ENCODE measurements at regions not wholly inside any gene's neighbourhood (a gene's known extent, or its start where the extent isn't known, plus 50 kb on each side); places are given as distances from the start of the nearest gene placed in this dataset.

DNA sequence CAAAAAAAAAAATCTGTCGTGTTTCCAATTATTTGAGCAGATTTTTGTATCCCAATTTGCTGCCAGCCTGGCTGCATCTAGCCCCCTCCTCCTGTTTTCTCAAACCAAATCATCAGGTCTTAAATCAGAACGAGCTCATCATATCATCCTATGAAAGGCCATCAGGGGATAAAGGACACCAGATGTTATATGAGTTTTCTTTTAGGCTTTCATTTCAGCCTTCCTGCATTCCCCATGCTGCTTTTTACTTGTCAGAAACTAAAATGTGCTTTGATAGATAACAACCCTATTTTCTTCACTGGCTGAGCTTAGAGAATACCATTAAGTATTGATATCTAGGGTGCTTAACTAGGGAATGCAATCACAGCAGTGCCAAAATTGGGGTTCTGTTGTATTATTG, 968.4 kb upstream of the SLC35B3 start:
- TF ChIP-seq POLR2AphosphoS5 (IDR thresholded peaks at IDR 0.05) (no peak), POLR2A (IDR thresholded peaks at IDR 0.05) (no peak)
- TF ChIP-seq, protein P1, sequence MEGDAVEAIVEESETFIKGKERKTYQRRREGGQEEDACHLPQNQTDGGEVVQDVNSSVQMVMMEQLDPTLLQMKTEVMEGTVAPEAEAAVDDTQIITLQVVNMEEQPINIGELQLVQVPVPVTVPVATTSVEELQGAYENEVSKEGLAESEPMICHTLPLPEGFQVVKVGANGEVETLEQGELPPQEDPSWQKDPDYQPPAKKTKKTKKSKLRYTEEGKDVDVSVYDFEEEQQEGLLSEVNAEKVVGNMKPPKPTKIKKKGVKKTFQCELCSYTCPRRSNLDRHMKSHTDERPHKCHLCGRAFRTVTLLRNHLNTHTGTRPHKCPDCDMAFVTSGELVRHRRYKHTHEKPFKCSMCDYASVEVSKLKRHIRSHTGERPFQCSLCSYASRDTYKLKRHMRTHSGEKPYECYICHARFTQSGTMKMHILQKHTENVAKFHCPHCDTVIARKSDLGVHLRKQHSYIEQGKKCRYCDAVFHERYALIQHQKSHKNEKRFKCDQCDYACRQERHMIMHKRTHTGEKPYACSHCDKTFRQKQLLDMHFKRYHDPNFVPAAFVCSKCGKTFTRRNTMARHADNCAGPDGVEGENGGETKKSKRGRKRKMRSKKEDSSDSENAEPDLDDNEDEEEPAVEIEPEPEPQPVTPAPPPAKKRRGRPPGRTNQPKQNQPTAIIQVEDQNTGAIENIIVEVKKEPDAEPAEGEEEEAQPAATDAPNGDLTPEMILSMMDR (IDR thresholded peaks at IDR 0.05 in 8 of 11, conservative IDR thresholded peaks at IDR 0.05 in 3 of 11), result no peak

Data from spleen (tissue), 7 donors.